Aorta (tissue), 5 donors: ENCODE measurements at regions not wholly inside any gene's neighbourhood (a gene's known extent, or its start where the extent isn't known, plus 50 kb on each side); places are given as distances from the start of the nearest gene placed in this dataset.

Source experiments
- ATAC-seq: fragments of 200-7000 bp; cut with Tn5 transposase; one replicate; pipeline ENCODE4 v1.9.1; 2022; ENCODE audit warnings: moderate library complexity; ENCODE audit not compliant: low FRiP score
- DNase-seq, 2 donors: peaks; one replicate each; pipeline ENCODE4 v3.0.0-alpha.2; 2020
- H3K27ac ChIP-seq, 2 donors: one replicate each; pipeline ENCODE4 v1.5.1; 2013; ENCODE audit warnings: low read length in 2 of 2, mild to moderate bottlenecking in 2 of 2, moderate library complexity in 2 of 2, control low read depth in 1 of 2, inconsistent platforms in 1 of 2, low read depth in 1 of 2
- H3K27me3 ChIP-seq, 2 donors: one replicate each; pipeline ENCODE4 v1.6.1; 2013; ENCODE audit warnings: control low read depth in 1 of 2, low read length in 1 of 2, mild to moderate bottlenecking in 1 of 2, moderate library complexity in 1 of 2; ENCODE audit not compliant: insufficient read depth in 2 of 2, control insufficient read depth in 1 of 2
- H3K36me3 ChIP-seq, 2 donors: one replicate each; pipeline ENCODE4 v1.6.1; 2013; ENCODE audit warnings: control low read depth in 1 of 2, low read length in 1 of 2, mild to moderate bottlenecking in 1 of 2; ENCODE audit not compliant: insufficient read depth in 2 of 2, control insufficient read depth in 1 of 2
- H3K4me1 ChIP-seq, 2 donors: one replicate each; pipeline ENCODE4 v1.6.1; 2013; ENCODE audit warnings: low read length in 2 of 2, control low read depth in 1 of 2, mild to moderate bottlenecking in 1 of 2, moderate library complexity in 1 of 2; ENCODE audit not compliant: insufficient read depth in 2 of 2, control insufficient read depth in 1 of 2
- H3K4me3 ChIP-seq, 2 donors: one replicate each; pipeline ENCODE4 v1.5.1; 2013; ENCODE audit warnings: low read length in 2 of 2, control low read depth in 1 of 2, mild to moderate bottlenecking in 1 of 2
- H3K9me3 ChIP-seq: one replicate; pipeline ENCODE4 v1.6.1; 2013; ENCODE audit warnings: mild to moderate bottlenecking, low read length; ENCODE audit not compliant: control insufficient read depth
- WGBS, 2 donors: extraction: QIAGEN DNeasy Blood & Tissue Kit; methylation state at CpG; one replicate each; pipeline ENCODE4 v1.1.7; 2013; 5-methylcytosine and 5-hydroxymethylcytosine counted together
- intact Hi-C, 2 donors: fragments of 100-400 bp; cut with DNase I; formaldehyde crosslinking; loops; one replicate each; pipeline versions ENCODE4 v1.14.2 to v1.15.0; 2022
- donor health status: healthy with polysubstance abuse.
- donor health status: Bipolar disorder and iron deficiency.
- donor health status: DM: no; HTN: no; CAD: no.
- donor health status: DM: no; HTN: no; CAD: no.
- donor health status: DM: yes; HTN: yes; CAD: no.

GRCh38 chr7:112646783-112647182, 143.4 kb downstream of the TMEM168 start:
- ATAC-seq, result no peak
- H3K4me1 ChIP-seq, result no peaks in the 10 kb centered on the region
- no peak overlapping the region for H3K27ac ChIP-seq
- WGBS, 2 donors, result 34 to 38% methylated on average over 5 of the region's 5 CpGs
- H3K9me3 ChIP-seq, result peaks cover 3% of the 10 kb centered on the region
- no peaks in the 10 kb centered on the region for H3K36me3 ChIP-seq
- H3K27me3 ChIP-seq, result no peaks in the 10 kb centered on the region
- intact Hi-C loops, result no loop called here
- DNase-seq, result no peak
- no peak overlapping the region for H3K4me3 ChIP-seq

GRCh38 chr7:112648781-112649180, 141.4 kb downstream of the TMEM168 start:
- H3K36me3 ChIP-seq, result no peaks in the 10 kb centered on the region
- intact Hi-C loops, result no loop called here
- ATAC-seq, result no peak

GRCh38 chr7:112649560-112649959, 140.6 kb downstream of the TMEM168 start:
- Histone ChIP-seq H3K27me3 (no peaks in the 10 kb centered on the region), H3K4me1 (no peaks in the 10 kb centered on the region), H3K36me3 (no peaks in the 10 kb centered on the region), H3K27ac (no peak overlapping the region), H3K9me3 (peaks cover 3% of the 10 kb centered on the region), H3K4me3 (peak overlapping the region in 1 of 2 donors; percentile 26)
- intact Hi-C loops, result no loop called here
- ATAC-seq (no peak), DNase-seq (no peak)

More at GRCh38 chr7:112648781-112649180, 141.4 kb downstream of the TMEM168 start:
- Histone ChIP-seq H3K27me3 (no peaks in the 10 kb centered on the region), H3K9me3 (peaks cover 3% of the 10 kb centered on the region), H3K27ac (no peak overlapping the region), H3K4me1 (no peaks in the 10 kb centered on the region), H3K4me3 (no peak overlapping the region)
- WGBS, 2 donors, result 93 to 97% methylated on average over 2 of the region's 2 CpGs
- no peak for DNase-seq

- DNase-seq (no peak), ATAC-seq (no peak)
- no peaks in the 10 kb centered on the region for H3K36me3 ChIP-seq
- H3K9me3 ChIP-seq, result no peaks in the 10 kb centered on the region
- no peaks in the 10 kb centered on the region for H3K4me1 ChIP-seq
- H3K4me3 ChIP-seq, result no peak overlapping the region
- H3K27me3 ChIP-seq, result no peaks in the 10 kb centered on the region
- intact Hi-C loops, result no loop called here
- H3K27ac ChIP-seq, result no peak overlapping the region
- 64 to 67% methylated on average over 4 of the region's 4 CpGs for WGBS, 2 donors
These were observed 135.6 kb downstream of the TMEM168 start for GRCh38 chr7:112654322-112655216.

- H3K27ac ChIP-seq, result no peak overlapping the region
- DNase-seq, result no peak
- intact Hi-C loops, result no loop called here
- H3K4me1 ChIP-seq, result no peaks in the 10 kb centered on the region
- H3K9me3 ChIP-seq, result peaks cover 1% of the 10 kb centered on the region
- no peak overlapping the region for H3K4me3 ChIP-seq
- H3K36me3 ChIP-seq, result no peaks in the 10 kb centered on the region
- ATAC-seq, result no peak
- H3K27me3 ChIP-seq, result no peaks in the 10 kb centered on the region
These were observed 124.5 kb downstream of the TMEM168 start for GRCh38 chr7:112665709-112666108.

- Histone ChIP-seq H3K4me3 (no peak overlapping the region), H3K36me3 (no peaks in the 10 kb centered on the region), H3K27me3 (no peaks in the 10 kb centered on the region), H3K27ac (no peak overlapping the region), H3K4me1 (no peaks in the 10 kb centered on the region), H3K9me3 (peaks cover 1% of the 10 kb centered on the region)
- DNase-seq, result no peak
- 47 to 48% methylated on average over 1 of the region's 1 CpG for WGBS, 2 donors
- ATAC-seq, result no peak
- intact Hi-C loops, result no loop called here
These were observed 121.6 kb downstream of the TMEM168 start for GRCh38 chr7:112668561-112668960.

GRCh38 chr7:112669306-112669705, 120.9 kb downstream of the TMEM168 start:
- Histone ChIP-seq H3K4me1 (no peaks in the 10 kb centered on the region), H3K9me3 (peaks cover 1% of the 10 kb centered on the region), H3K36me3 (no peaks in the 10 kb centered on the region), H3K27me3 (no peaks in the 10 kb centered on the region), H3K27ac (no peak overlapping the region), H3K4me3 (no peak overlapping the region)
- DNase-seq, result no peak
- no peak for ATAC-seq
- intact Hi-C loops, result no loop called here

- Histone ChIP-seq H3K27me3 (no peaks in the 10 kb centered on the region), H3K9me3 (peaks cover 1% of the 10 kb centered on the region), H3K27ac (no peak overlapping the region), H3K4me3 (no peak overlapping the region), H3K4me1 (no peaks in the 10 kb centered on the region), H3K36me3 (no peaks in the 10 kb centered on the region)
- 86 to 87% methylated on average over 4 of the region's 4 CpGs for WGBS, 2 donors
- ATAC-seq (no peak), DNase-seq (no peak)
- intact Hi-C loops, result no loop called here
These were observed 120.0 kb downstream of the TMEM168 start for GRCh38 chr7:112670193-112670592.

GRCh38 chr7:112678626-112679025, 111.6 kb downstream of the TMEM168 start:
- 71 to 80% methylated on average over 6 of the region's 6 CpGs for WGBS, 2 donors
- intact Hi-C loops, result no loop called here
- Histone ChIP-seq H3K27me3 (no peaks in the 10 kb centered on the region), H3K4me1 (no peaks in the 10 kb centered on the region), H3K27ac (no peak overlapping the region), H3K9me3 (no peaks in the 10 kb centered on the region), H3K36me3 (no peaks in the 10 kb centered on the region), H3K4me3 (no peak overlapping the region)
- no peak for DNase-seq
- ATAC-seq, result no peak
